ENCODE measurements at regions not wholly inside any gene's neighbourhood (a gene's known extent, or its start where the extent isn't known, plus 50 kb on each side); places are given as distances from the start of the nearest gene placed in this dataset.

DNA sequence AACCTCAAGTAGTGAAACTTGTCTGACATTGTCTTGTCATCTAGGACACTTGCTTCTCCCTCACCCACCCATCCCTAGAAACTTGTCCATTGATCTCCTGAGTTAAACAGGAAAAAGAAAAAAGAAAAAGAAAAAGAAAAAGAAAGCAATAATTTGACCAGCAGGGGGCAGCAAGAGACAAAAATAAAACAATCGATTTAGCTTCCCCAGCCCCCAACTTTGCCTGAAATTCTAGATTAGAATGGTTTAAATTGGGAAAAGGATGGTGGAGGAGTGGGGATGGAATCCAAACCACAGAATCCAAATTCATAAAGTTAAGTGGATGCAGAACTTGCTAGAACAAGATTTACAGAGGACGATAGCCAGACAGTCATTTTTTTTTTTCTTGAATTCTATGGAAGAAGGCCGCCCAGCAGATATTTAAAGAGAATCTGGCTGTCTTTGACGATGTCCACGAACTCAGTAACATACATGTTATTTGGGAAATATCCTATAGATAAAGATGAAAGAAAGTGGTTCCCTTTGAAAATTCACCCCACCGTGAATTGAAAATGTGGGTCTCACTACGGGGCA is 282.9 kb downstream of the USP46 start:
- TF ChIP-seq, protein P1, sequence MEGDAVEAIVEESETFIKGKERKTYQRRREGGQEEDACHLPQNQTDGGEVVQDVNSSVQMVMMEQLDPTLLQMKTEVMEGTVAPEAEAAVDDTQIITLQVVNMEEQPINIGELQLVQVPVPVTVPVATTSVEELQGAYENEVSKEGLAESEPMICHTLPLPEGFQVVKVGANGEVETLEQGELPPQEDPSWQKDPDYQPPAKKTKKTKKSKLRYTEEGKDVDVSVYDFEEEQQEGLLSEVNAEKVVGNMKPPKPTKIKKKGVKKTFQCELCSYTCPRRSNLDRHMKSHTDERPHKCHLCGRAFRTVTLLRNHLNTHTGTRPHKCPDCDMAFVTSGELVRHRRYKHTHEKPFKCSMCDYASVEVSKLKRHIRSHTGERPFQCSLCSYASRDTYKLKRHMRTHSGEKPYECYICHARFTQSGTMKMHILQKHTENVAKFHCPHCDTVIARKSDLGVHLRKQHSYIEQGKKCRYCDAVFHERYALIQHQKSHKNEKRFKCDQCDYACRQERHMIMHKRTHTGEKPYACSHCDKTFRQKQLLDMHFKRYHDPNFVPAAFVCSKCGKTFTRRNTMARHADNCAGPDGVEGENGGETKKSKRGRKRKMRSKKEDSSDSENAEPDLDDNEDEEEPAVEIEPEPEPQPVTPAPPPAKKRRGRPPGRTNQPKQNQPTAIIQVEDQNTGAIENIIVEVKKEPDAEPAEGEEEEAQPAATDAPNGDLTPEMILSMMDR (IDR thresholded peaks at IDR 0.05; ENCODE audit: low read depth, low read length, missing input control) = peak; percentile 66
- TF ChIP-seq RAD21 (IDR thresholded peaks at IDR 0.05) (peak; percentile 82 to 83), GABPA (IDR thresholded peaks at IDR 0.05 in 1 of 2, conservative IDR thresholded peaks at IDR 0.05 in 1 of 2) (no peak), HNF4G (IDR thresholded peaks at IDR 0.05) (no peak), SP1 (IDR thresholded peaks at IDR 0.05) (no peak), TAF1 (conservative IDR thresholded peaks at IDR 0.05) (no peak)
- TF ChIP-seq, protein P2, sequence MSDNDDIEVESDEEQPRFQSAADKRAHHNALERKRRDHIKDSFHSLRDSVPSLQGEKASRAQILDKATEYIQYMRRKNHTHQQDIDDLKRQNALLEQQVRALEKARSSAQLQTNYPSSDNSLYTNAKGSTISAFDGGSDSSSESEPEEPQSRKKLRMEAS (IDR thresholded peaks at IDR 0.05) = no peak
- TF ChIP-seq, protein P3, sequence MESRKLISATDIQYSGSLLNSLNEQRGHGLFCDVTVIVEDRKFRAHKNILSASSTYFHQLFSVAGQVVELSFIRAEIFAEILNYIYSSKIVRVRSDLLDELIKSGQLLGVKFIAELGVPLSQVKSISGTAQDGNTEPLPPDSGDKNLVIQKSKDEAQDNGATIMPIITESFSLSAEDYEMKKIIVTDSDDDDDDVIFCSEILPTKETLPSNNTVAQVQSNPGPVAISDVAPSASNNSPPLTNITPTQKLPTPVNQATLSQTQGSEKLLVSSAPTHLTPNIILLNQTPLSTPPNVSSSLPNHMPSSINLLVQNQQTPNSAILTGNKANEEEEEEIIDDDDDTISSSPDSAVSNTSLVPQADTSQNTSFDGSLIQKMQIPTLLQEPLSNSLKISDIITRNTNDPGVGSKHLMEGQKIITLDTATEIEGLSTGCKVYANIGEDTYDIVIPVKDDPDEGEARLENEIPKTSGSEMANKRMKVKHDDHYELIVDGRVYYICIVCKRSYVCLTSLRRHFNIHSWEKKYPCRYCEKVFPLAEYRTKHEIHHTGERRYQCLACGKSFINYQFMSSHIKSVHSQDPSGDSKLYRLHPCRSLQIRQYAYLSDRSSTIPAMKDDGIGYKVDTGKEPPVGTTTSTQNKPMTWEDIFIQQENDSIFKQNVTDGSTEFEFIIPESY (IDR thresholded peaks at IDR 0.05) = no peak

Data from liver (tissue), 3 donors.